ENCODE measurements at regions not wholly inside any gene's neighbourhood (a gene's known extent, or its start where the extent isn't known, plus 50 kb on each side); places are given as distances from the start of the nearest gene placed in this dataset.

- no peak overlapping the region for H3K4me3 ChIP-seq (ENCODE audit: low read depth, low read length, poor library complexity, severe bottlenecking)
- H3K27ac ChIP-seq (ENCODE audit: low read depth, low read length, poor library complexity, severe bottlenecking): no peak overlapping the region
- intact Hi-C loops (cut with micrococcal nuclease; ENCODE audit: unreplicated experiment): no loop called here
- H3K36me3 ChIP-seq (ENCODE audit: insufficient read depth, low read length, poor library complexity, severe bottlenecking): no peaks in the 10 kb centered on the region
- no peaks in the 10 kb centered on the region for H3K9me3 ChIP-seq (ENCODE audit: low read depth, low read length, poor library complexity, severe bottlenecking)
- ChIA-PET POLR2A (ENCODE audit: low non-redundant PET) (no interaction called here), CTCF (no interaction called here)
- TF ChIP-seq EZH2 (IDR thresholded peaks at IDR 0.05; ENCODE audit: borderline replicate concordance, low read depth, low read length, poor library complexity, severe bottlenecking) (no peak), CTCF (conservative IDR thresholded peaks at IDR 0.05; ENCODE audit: low read depth, low read length) (no peak)
- no peaks in the 10 kb centered on the region for H3K4me1 ChIP-seq (ENCODE audit: insufficient read depth, low read length, poor library complexity, severe bottlenecking)
- no TSS peak for BruUV-seq (replicated peaks)
- H3K27me3 ChIP-seq (replicated peaks; ENCODE audit: insufficient read depth, low read depth, low read length, poor library complexity): no peaks in the 10 kb centered on the region
- DNase-seq (ENCODE audit: low spot score): no peak
These were observed 307.1 kb downstream of the RAP2B start for GRCh38 chr3:153469162-153469561.

GRCh38 chr3:153484842-153485241 lies 322.8 kb downstream of the RAP2B start:
- POLR2A ChIA-PET (ENCODE audit: low non-redundant PET): no interaction called here
- CTCF ChIA-PET: no interaction called here
- no peak for DNase-seq (ENCODE audit: low spot score)
- Histone ChIP-seq H3K4me3 (ENCODE audit: low read depth, low read length, poor library complexity, severe bottlenecking) (no peak overlapping the region), H3K9me3 (ENCODE audit: low read depth, low read length, poor library complexity, severe bottlenecking) (no peaks in the 10 kb centered on the region), H3K4me1 (ENCODE audit: insufficient read depth, low read length, poor library complexity, severe bottlenecking) (no peaks in the 10 kb centered on the region), H3K27ac (ENCODE audit: low read depth, low read length, poor library complexity, severe bottlenecking) (no peak overlapping the region), H3K27me3 (replicated peaks; ENCODE audit: insufficient read depth, low read depth, low read length, poor library complexity) (no peaks in the 10 kb centered on the region), H3K36me3 (ENCODE audit: insufficient read depth, low read length, poor library complexity, severe bottlenecking) (no peaks in the 10 kb centered on the region)
- no TSS peak for BruUV-seq (replicated peaks)
- no peak for TF ChIP-seq EZH2 (IDR thresholded peaks at IDR 0.05; ENCODE audit: borderline replicate concordance, low read depth, low read length, poor library complexity, severe bottlenecking)
- no peak for TF ChIP-seq CTCF (conservative IDR thresholded peaks at IDR 0.05; ENCODE audit: low read depth, low read length)
- intact Hi-C loops (cut with micrococcal nuclease; ENCODE audit: unreplicated experiment): no loop called here

GRCh38 chr3:153495422-153495821 lies 333.4 kb downstream of the RAP2B start:
- TF ChIP-seq EZH2 (IDR thresholded peaks at IDR 0.05; ENCODE audit: borderline replicate concordance, low read depth, low read length, poor library complexity, severe bottlenecking) (no peak), CTCF (conservative IDR thresholded peaks at IDR 0.05; ENCODE audit: low read depth, low read length) (no peak)
- no peak for DNase-seq (ENCODE audit: low spot score)
- intact Hi-C loops (cut with micrococcal nuclease; ENCODE audit: unreplicated experiment): no loop called here
- no TSS peak for BruUV-seq (replicated peaks)
- Histone ChIP-seq H3K27me3 (replicated peaks; ENCODE audit: insufficient read depth, low read depth, low read length, poor library complexity) (no peaks in the 10 kb centered on the region), H3K4me1 (ENCODE audit: insufficient read depth, low read length, poor library complexity, severe bottlenecking) (no peaks in the 10 kb centered on the region), H3K9me3 (ENCODE audit: low read depth, low read length, poor library complexity, severe bottlenecking) (no peaks in the 10 kb centered on the region), H3K27ac (ENCODE audit: low read depth, low read length, poor library complexity, severe bottlenecking) (no peak overlapping the region), H3K4me3 (ENCODE audit: low read depth, low read length, poor library complexity, severe bottlenecking) (no peak overlapping the region), H3K36me3 (ENCODE audit: insufficient read depth, low read length, poor library complexity, severe bottlenecking) (no peaks in the 10 kb centered on the region)
- ChIA-PET CTCF (no interaction called here), POLR2A (ENCODE audit: low non-redundant PET) (no interaction called here)
